ENCODE measurements at regions not wholly inside any gene's neighbourhood (a gene's known extent, or its start where the extent isn't known, plus 50 kb on each side); places are given as distances from the start of the nearest gene placed in this dataset.
"Not testable (repeated sequence)": the region's sequence is repeated elsewhere in the genome, so short reads cannot be mapped to it uniquely, and the experiment has no call there.

GRCh38 chr18:8928847-8929780 lies 173.4 kb upstream of the NDUFV2 start:
- no peaks in the 10 kb centered on the region for H3K27me3 Mint-ChIP-seq
- H3K4me1 Mint-ChIP-seq: peaks cover 9 to 14% of the 10 kb centered on the region in 2 donors
- DNase-seq (no peak), ATAC-seq (replicated peaks) (no peak)
- H3K9me3 Mint-ChIP-seq: peaks cover 16 to 20% of the 10 kb centered on the region in 2 donors
- peaks cover 2 to 12% of the 10 kb centered on the region in 2 donors for H3K36me3 Mint-ChIP-seq
- no peak overlapping the region for H3K4me3 Mint-ChIP-seq
- H3K27ac Mint-ChIP-seq: no peak overlapping the region

GRCh38 chr18:8930990-8931616 lies 171.4 kb upstream of the NDUFV2 start:
- H3K9me3 Mint-ChIP-seq: peaks cover 11 to 16% of the 10 kb centered on the region in 2 donors
- H3K4me1 Mint-ChIP-seq: peaks cover 11 to 14% of the 10 kb centered on the region in 2 donors
- H3K4me3 Mint-ChIP-seq: no peak overlapping the region
- peaks cover 2 to 10% of the 10 kb centered on the region in 2 donors for H3K36me3 Mint-ChIP-seq
- DNase-seq (no peak), ATAC-seq (replicated peaks) (peak; percentile 75 to 82)
- no peak overlapping the region for H3K27ac Mint-ChIP-seq
- no peaks in the 10 kb centered on the region for H3K27me3 Mint-ChIP-seq

- no peak overlapping the region for H3K27ac Mint-ChIP-seq
- peaks cover 8 to 10% of the 10 kb centered on the region in 2 donors for H3K9me3 Mint-ChIP-seq
- H3K36me3 Mint-ChIP-seq: peaks cover 2 to 8% of the 10 kb centered on the region in 2 donors
- no peak for ATAC-seq (replicated peaks)
- H3K4me3 Mint-ChIP-seq: no peak overlapping the region
- no peaks in the 10 kb centered on the region for H3K27me3 Mint-ChIP-seq
- no peak for DNase-seq
- H3K4me1 Mint-ChIP-seq: peaks cover 14% of the 10 kb centered on the region in 2 donors
Observed at GRCh38 chr18:8932866-8933265, 169.6 kb upstream of the NDUFV2 start.

GRCh38 chr18:8933714-8934284 lies 168.7 kb upstream of the NDUFV2 start:
- Mint-ChIP-seq H3K4me1 (peaks cover 17 to 20% of the 10 kb centered on the region in 2 donors), H3K4me3 (no peak overlapping the region), H3K9me3 (peaks cover 7 to 10% of the 10 kb centered on the region in 2 donors), H3K27ac (no peak overlapping the region), H3K27me3 (no peaks in the 10 kb centered on the region), H3K36me3 (peaks cover 2 to 7% of the 10 kb centered on the region in 2 donors)
- ATAC-seq (replicated peaks) (no peak), DNase-seq (no peak)

GRCh38 chr18:8935346-8935745 lies 167.2 kb upstream of the NDUFV2 start:
- H3K36me3 Mint-ChIP-seq; ATAC-seq (replicated peaks); H3K27me3 Mint-ChIP-seq; DNase-seq; H3K27ac Mint-ChIP-seq; H3K9me3 Mint-ChIP-seq; H3K4me3 Mint-ChIP-seq: not testable (repeated sequence)
- H3K4me1 Mint-ChIP-seq: peaks cover 23 to 24% of the 10 kb centered on the region in 2 donors

- Mint-ChIP-seq H3K36me3 (no peaks in the 10 kb centered on the region), H3K4me1 (peaks cover 15 to 20% of the 10 kb centered on the region in 2 donors), H3K27me3 (no peaks in the 10 kb centered on the region), H3K4me3 (no peak overlapping the region), H3K9me3 (no peaks in the 10 kb centered on the region), H3K27ac (no peak overlapping the region)
- no peak for DNase-seq
- ATAC-seq (replicated peaks): no peak
Observed at GRCh38 chr18:8936619-8937018, 165.9 kb upstream of the NDUFV2 start.

- DNase-seq (no peak), ATAC-seq (replicated peaks) (no peak)
- Mint-ChIP-seq H3K9me3 (no peaks in the 10 kb centered on the region), H3K36me3 (no peaks in the 10 kb centered on the region), H3K4me1 (peaks cover 14 to 20% of the 10 kb centered on the region in 2 donors), H3K27ac (no peak overlapping the region), H3K27me3 (no peaks in the 10 kb centered on the region), H3K4me3 (no peak overlapping the region)
Observed at GRCh38 chr18:8937160-8938094, 165.1 kb upstream of the NDUFV2 start.

GRCh38 chr18:8938817-8939216 lies 163.7 kb upstream of the NDUFV2 start:
- peak overlapping the region; percentile 56 for H3K27ac Mint-ChIP-seq
- ATAC-seq (replicated peaks) (peak; percentile 60 to 71), DNase-seq (no peak)
- H3K4me3 Mint-ChIP-seq: no peak overlapping the region
- H3K4me1 Mint-ChIP-seq: peaks cover 9 to 18% of the 10 kb centered on the region in 2 donors
- H3K27me3 Mint-ChIP-seq: no peaks in the 10 kb centered on the region
- no peaks in the 10 kb centered on the region for H3K9me3 Mint-ChIP-seq
- H3K36me3 Mint-ChIP-seq: no peaks in the 10 kb centered on the region

GRCh38 chr18:8942021-8942908 lies 160.2 kb upstream of the NDUFV2 start:
- Mint-ChIP-seq H3K9me3 (peaks cover 0 to 4% of the 10 kb centered on the region in 2 donors), H3K4me1 (peaks cover 22 to 25% of the 10 kb centered on the region in 2 donors), H3K27ac (no peak overlapping the region), H3K4me3 (no peak overlapping the region), H3K36me3 (no peaks in the 10 kb centered on the region), H3K27me3 (no peaks in the 10 kb centered on the region)
- ATAC-seq (replicated peaks) (no peak), DNase-seq (no peak)

- Mint-ChIP-seq H3K27me3 (no peaks in the 10 kb centered on the region), H3K27ac (no peak overlapping the region), H3K9me3 (peaks cover 0 to 4% of the 10 kb centered on the region in 2 donors), H3K4me3 (no peak overlapping the region), H3K36me3 (no peaks in the 10 kb centered on the region), H3K4me1 (peaks cover 22 to 25% of the 10 kb centered on the region in 2 donors)
- no peak for DNase-seq
- ATAC-seq (replicated peaks): no peak
Observed at GRCh38 chr18:8942909-8943545, 159.5 kb upstream of the NDUFV2 start.

- Mint-ChIP-seq H3K36me3 (no peaks in the 10 kb centered on the region), H3K9me3 (peaks cover 0 to 4% of the 10 kb centered on the region in 2 donors), H3K27ac (no peak overlapping the region), H3K4me3 (no peak overlapping the region), H3K4me1 (peaks cover 23 to 29% of the 10 kb centered on the region in 2 donors), H3K27me3 (no peaks in the 10 kb centered on the region)
- ATAC-seq (replicated peaks) (no peak), DNase-seq (no peak)
Observed at GRCh38 chr18:8943900-8944870, 158.3 kb upstream of the NDUFV2 start.

- Mint-ChIP-seq H3K36me3 (no peaks in the 10 kb centered on the region), H3K9me3 (peaks cover 0 to 4% of the 10 kb centered on the region in 2 donors), H3K27ac (peak overlapping the region; percentile 2), H3K4me1 (peaks cover 27 to 33% of the 10 kb centered on the region in 2 donors), H3K27me3 (no peaks in the 10 kb centered on the region), H3K4me3 (no peak overlapping the region)
- no peak for DNase-seq
- ATAC-seq (replicated peaks): no peak
Observed at GRCh38 chr18:8944871-8945245, 157.6 kb upstream of the NDUFV2 start.

Data from stimulated activated naive B cell treated with anti-CD40 and anti-IgM and Interleukin-4, amounts not matched to agents 10 μg/mL and 1 μg/mL and 100 μg/mL, for 72 hours (primary cell).